Kidney glomerular epithelial cell (primary cell): ENCODE measurements at regions not wholly inside any gene's neighbourhood (a gene's known extent, or its start where the extent isn't known, plus 50 kb on each side); places are given as distances from the start of the nearest gene placed in this dataset.

Experiments
- DNase-seq: peaks from one replicate; lab custom pipeline; 2025; lab: John Stamatoyannopoulos, UW

GRCh38 chr2:12083713-12084419, 337.4 kb downstream of the LPIN1 start:
- DNase-seq = no peak

GRCh38 chr2:12087175-12087574, 340.7 kb downstream of the LPIN1 start:
- no peak for DNase-seq

DNA sequence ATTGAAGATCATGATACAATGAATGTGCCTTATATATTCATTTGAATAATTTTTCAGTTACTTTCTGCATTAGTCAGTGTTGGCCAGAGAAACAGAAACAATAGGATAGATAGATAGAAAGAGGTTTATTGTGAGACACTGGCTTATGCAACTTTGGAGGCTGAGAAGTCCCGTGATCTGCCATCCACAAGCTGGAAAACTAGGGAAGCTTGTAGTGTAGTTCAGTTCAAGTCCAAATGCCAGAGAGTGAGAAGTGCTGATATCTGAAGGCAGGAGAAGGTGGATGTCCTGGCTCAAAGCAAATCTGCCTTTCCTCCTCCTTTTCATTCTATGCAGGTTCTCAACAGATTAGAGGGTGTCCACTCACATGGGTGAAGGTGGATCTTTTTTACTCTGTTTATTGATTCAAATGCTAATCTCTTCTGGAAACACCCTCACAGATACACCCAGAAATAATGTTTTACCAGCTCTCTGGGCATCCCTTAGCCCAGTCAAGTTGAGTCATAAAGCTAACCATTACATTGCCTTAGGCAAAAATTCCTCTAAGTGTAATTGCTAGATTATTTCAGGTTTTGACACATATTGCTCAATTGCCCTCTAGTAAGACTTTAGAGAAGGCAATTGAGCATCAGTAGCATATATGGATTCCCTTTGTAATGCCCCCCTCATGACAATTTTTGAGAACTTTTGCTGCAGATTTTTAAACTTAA, 341.4 kb downstream of the LPIN1 start:
- peak; percentile 8 for DNase-seq

DNA sequence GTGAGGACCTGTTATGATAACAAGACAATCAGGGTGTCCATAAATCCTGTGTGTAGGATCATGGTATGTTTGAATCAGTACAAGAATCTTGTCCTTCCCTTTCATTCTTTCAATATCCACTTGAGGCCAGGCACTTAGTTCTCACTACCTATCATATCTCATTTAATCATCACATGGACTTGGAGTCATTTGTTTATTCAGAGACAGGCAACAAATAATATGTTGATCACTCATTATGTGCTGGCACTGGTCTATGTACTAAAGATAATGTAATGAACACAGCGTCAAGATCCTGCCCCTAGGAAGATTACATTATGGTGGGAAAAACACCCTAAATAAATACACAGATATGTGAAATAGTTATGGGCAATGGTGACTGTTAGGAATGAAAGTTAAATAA, 342.6 kb downstream of the LPIN1 start:
- no peak for DNase-seq

DNA sequence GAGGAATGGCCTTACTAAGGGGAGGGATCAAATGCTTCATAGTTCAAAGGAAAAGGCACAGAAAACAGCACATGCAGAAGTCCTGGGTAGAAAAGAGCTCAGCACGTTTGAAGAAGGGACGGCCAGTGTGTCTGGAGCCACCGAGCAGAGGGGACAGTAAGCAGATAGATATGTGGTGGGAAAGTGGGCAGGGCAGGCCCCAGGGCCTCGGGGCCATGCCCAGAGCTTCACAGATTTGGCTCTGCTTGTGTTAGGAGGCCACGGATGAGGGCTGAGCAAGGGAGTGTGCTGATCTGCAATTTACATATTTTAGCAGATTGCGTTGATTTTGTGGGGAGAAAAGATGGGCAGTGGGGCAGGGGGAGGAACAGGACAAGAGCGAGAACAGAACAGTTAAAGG, 343.1 kb downstream of the LPIN1 start:
- DNase-seq = no peak

DNA sequence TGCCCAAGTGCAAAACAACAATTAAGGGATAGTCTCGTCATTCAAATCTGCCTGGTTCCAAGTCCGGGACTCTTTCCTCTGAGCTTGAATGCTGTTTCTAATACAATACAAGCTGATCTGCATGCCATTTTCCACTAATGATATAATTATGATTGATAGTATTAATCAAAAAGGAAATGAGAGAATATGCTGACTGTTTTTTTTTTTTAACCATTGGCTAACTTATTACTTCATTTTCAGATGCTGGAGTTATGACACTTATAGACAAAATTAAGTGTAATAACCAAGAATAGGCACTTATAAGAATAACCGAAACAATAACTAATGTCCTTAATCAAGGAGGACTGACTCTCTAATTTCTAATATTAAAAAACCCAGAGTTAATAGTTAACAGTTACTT, 343.6 kb downstream of the LPIN1 start:
- no peak for DNase-seq

DNA sequence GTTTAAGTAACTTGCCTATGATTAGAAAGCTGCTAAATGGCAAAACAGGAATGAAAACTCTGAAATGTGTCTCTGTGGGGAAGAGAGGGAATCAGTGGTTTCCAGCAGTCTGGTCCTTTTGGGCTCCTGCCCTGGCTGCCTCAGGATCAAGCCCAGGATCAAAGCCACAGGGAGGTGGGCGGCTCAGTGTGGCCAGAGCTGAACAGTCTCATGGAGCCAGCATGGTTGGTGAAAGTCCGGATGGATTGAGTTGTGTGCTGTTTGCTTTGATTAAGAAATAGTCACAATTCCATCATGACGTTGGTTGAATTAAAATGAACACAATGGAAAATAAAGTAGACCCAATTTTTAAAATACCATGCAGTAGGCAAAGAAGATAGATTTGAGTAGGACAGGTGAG, 344.2 kb downstream of the LPIN1 start:
- no peak for DNase-seq

DNA sequence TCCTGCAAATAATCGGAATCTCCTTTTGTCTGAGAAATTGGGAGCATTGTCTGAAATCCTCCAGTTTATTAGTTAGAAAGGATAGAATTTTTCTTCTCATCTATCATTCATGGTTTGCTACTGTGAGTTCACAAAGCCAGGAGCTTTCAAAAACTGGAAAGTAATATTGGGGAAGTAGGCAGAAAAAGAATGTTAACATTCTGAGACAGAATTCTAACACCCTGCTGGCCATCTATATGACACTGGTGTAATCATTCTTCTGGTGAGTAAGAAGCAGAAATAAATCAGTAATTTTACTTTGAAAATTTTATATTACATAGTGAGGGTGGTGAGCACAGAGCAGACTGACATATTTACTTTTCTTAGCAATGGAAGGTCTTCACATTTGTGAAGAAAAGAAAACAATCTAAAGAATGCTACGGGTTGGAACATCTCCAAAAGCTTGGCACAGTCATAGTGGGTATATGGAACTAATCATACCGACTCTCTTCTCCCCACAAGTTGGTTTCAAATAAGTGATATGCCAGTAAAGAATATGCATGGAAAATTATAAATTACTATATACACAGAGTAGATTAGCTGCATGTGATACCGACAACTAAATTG, 344.9 kb downstream of the LPIN1 start:
- no peak for DNase-seq

DNA sequence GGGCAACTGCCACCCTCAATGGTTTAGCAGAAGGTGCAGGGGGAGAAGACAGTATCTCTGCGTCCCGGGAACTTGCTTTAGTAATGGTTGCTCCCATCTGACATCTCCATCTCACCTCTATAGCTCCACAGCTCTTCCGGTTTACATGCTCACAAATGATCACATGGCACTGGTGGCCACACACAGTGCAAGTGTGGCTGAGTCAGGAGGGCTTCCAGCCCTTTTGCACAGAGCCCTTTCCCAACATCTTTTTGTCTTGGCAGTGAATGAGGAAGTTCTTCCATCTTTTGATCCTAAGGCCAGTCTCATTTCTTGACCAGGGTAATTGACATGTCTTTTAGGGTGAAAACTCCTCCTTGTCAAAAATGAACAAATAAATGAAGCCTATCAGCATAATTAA, 347.7 kb downstream of the LPIN1 start:
- DNase-seq = no peak

- no peak for DNase-seq
Observed at GRCh38 chr2:12096051-12096787, 349.8 kb downstream of the LPIN1 start.

GRCh38 chr2:12096788-12097449, 350.5 kb downstream of the LPIN1 start:
- no peak for DNase-seq

DNA sequence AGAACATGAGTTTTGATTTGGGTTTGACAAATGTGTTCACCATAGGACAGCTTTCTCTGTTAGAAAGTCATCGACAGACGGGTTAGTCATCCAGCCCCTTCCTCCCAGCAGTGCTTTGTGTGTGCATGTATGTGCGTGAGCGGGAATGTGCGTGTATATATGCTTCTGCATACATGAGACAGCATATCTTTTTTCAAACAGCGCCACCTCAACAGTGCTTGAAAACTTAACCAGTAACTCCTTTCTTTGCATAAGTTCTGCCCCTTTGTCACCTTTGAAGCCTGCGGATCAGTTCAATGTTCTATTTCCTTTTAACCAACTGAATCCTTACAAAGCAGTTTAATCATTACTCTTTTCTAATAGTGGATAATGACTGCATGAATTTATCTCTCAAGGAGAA, 351.4 kb downstream of the LPIN1 start:
- DNase-seq = no peak

GRCh38 chr2:12099374-12099773, 352.9 kb downstream of the LPIN1 start:
- no peak for DNase-seq

DNA sequence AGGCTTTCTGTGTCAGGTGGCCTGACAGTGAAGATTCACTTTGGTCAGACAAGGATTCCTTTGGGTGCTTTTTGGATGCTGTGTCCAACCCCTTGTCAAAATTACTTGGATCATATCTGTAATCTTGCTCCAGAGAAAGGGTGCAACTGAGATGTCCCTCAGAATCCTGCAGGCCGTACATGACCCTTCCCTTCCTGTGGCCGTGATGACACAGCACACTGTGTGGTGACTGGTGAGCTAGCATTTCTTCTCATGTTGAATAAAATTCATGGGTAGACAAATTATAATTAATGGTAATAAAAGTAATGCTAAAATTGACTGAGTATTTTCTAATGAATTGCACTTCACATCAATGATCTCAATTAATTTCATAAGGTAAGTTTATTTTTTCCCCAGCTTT, 356.2 kb downstream of the LPIN1 start:
- no peak for DNase-seq

DNA sequence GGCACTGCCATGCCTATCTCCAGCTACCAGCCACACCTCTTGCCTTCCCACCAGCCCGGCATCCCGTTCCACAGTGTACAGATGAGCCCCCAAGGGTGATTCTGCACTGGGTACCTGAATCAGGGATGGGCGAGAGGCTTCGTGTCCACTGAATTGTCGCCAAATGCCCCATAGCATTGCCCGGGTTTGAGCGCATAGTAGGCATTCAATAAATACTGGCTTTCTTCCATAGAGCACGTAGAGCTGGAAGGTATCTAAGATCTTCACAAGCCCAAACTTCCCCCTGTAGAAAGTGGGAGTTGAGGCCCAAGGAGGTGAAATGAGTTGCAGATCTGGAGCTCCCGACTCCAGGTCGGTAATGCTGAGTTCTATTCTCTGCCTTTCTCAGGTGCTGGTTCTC, 358.7 kb downstream of the LPIN1 start:
- no peak for DNase-seq

GRCh38 chr2:12106440-12107080, 360.1 kb downstream of the LPIN1 start:
- peak; percentile 60 for DNase-seq

GRCh38 chr2:12107321-12107720, 360.9 kb downstream of the LPIN1 start:
- DNase-seq = no peak

- DNase-seq = no peak
Observed at GRCh38 chr2:12107939-12108338, 361.5 kb downstream of the LPIN1 start.

GRCh38 chr2:12109363-12110017, 363.1 kb downstream of the LPIN1 start:
- DNase-seq = no peak

DNA sequence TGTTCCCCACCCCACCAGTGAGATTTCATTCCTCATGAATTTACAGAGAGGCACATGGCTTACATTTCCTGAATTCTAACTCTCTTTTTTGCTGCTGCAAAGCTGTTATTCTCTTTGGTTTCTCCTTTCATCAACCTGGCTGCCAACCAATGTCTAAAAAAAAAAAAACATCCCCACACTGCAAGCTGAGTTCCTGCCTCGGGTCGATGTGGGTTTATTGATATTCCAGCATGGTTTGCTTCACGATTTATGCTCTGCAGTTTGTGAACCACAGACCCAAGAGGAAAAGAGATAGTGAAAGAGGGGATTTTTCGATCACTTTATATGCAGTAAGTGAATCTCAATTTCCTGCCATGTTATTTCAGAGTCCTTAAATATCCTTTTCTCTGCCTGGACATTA, 363.6 kb downstream of the LPIN1 start:
- no peak for DNase-seq

GRCh38 chr2:12110481-12110880, 364.0 kb downstream of the LPIN1 start:
- no peak for DNase-seq
